Mesendoderm (in vitro differentiated cells): ENCODE measurements at regions not wholly inside any gene's neighbourhood (a gene's known extent, or its start where the extent isn't known, plus 50 kb on each side); places are given as distances from the start of the nearest gene placed in this dataset.

Experiments used
- DNase-seq: peaks from one replicate; pipeline ENCODE4 v3.0.0; 2013
- H2AK5ac ChIP-seq: 2 replicates; pipeline ENCODE4 v1.6.1; 2013; ENCODE audit warnings: low read length, inconsistent platforms
- H2BK120ac ChIP-seq: 2 replicates; pipeline ENCODE4 v1.6.1; 2013; ENCODE audit warnings: low read depth, mild to moderate bottlenecking, low read length, moderate library complexity, mixed read lengths
- H2BK15ac ChIP-seq: replicated peaks from 2 replicates; pipeline ENCODE4 v1.6.1; 2013; ENCODE audit warnings: low read depth, mild to moderate bottlenecking, moderate library complexity
- H2BK5ac ChIP-seq: 2 replicates; pipeline ENCODE4 v1.6.1; 2013; ENCODE audit warnings: low read length, inconsistent platforms
- H3K18ac ChIP-seq: 2 replicates; pipeline ENCODE4 v1.6.1; 2013; ENCODE audit warnings: mild to moderate bottlenecking, low read length, mixed read lengths
- H3K23ac ChIP-seq: one replicate; pipeline ENCODE4 v1.6.1; 2013; ENCODE audit warnings: low read length
- H3K27ac ChIP-seq: 2 replicates; pipeline ENCODE4 v1.5.1; 2013; ENCODE audit warnings: low read depth, mild to moderate bottlenecking, inconsistent platforms, low read length, moderate library complexity
- H3K27me3 ChIP-seq: 2 replicates; pipeline ENCODE4 v1.6.1; 2013; ENCODE audit warnings: low read length, control low read depth, mild to moderate bottlenecking, inconsistent platforms; ENCODE audit not compliant: insufficient read depth, poor library complexity
- H3K36me3 ChIP-seq: 2 replicates; pipeline ENCODE4 v1.6.1; 2013; ENCODE audit warnings: low read length, inconsistent platforms; ENCODE audit not compliant: control insufficient read depth, insufficient read depth
- H3K4ac ChIP-seq: one replicate; pipeline ENCODE4 v1.6.1; 2013; ENCODE audit warnings: low read depth, mild to moderate bottlenecking, low read length, moderate library complexity
- H3K4me1 ChIP-seq: 2 replicates; pipeline ENCODE4 v1.6.1; 2013; ENCODE audit warnings: low read depth, low read length, inconsistent platforms; ENCODE audit not compliant: control insufficient read depth
- H3K4me2 ChIP-seq: 2 replicates; pipeline ENCODE4 v1.6.1; 2013; ENCODE audit warnings: low read length
- H3K4me3 ChIP-seq: 2 replicates; pipeline ENCODE4 v1.5.1; 2013; ENCODE audit warnings: mild to moderate bottlenecking, low read length
- H3K56ac ChIP-seq: one replicate; pipeline ENCODE4 v1.6.1; 2013; ENCODE audit warnings: low read length
- H3K79me1 ChIP-seq: 2 replicates; pipeline ENCODE4 v1.6.1; 2013; ENCODE audit warnings: low read length, inconsistent platforms
- H3K79me2 ChIP-seq: 2 replicates; pipeline ENCODE4 v1.6.1; 2013; ENCODE audit warnings: mild to moderate bottlenecking, low read length; ENCODE audit not compliant: control insufficient read depth, insufficient read depth
- H3K9ac ChIP-seq: 2 replicates; pipeline ENCODE4 v1.6.1; 2013; ENCODE audit warnings: low read length, inconsistent platforms
- H4K5ac ChIP-seq: one replicate; pipeline ENCODE4 v1.6.1; 2013; ENCODE audit warnings: low read length
- H4K8ac ChIP-seq: one replicate; pipeline ENCODE4 v1.6.1; 2013; ENCODE audit warnings: low read depth, mild to moderate bottlenecking, control low read depth, low read length, moderate library complexity
- WGBS: extraction: QIAGEN DNeasy Blood & Tissue Kit; methylation state at CpG from one replicate; pipeline ENCODE4 v1.1.7; 2013; ENCODE audit warnings: low lambda C conversion rate, missing lambda C conversion rate; ENCODE audit not compliant: insufficient coverage; ENCODE audit errors: extremely low coverage; 5-methylcytosine and 5-hydroxymethylcytosine counted together

GRCh38 chr2:41771710-41772109 is 276.1 kb upstream of the PKDCC start:
- H2BK15ac ChIP-seq, result no peak overlapping the region
- no peak overlapping the region for H3K18ac ChIP-seq
- H3K27ac ChIP-seq, result no peak overlapping the region
- H4K5ac ChIP-seq, result no peak overlapping the region
- H2BK120ac ChIP-seq, result no peak overlapping the region
- peaks cover 3% of the 10 kb centered on the region for H3K4me1 ChIP-seq
- H3K56ac ChIP-seq, result no peak overlapping the region
- no peak overlapping the region for H3K4ac ChIP-seq
- no peak overlapping the region for H3K23ac ChIP-seq
- H2BK5ac ChIP-seq, result no peak overlapping the region
- no peaks in the 10 kb centered on the region for H3K79me2 ChIP-seq
- no peak overlapping the region for H3K9ac ChIP-seq
- no peak overlapping the region for H3K4me2 ChIP-seq
- no peak overlapping the region for H3K4me3 ChIP-seq
- WGBS, result no CpG with 5 or more reads among the region's 1 CpG
- no peak overlapping the region for H2AK5ac ChIP-seq
- H3K27me3 ChIP-seq, result no peaks in the 10 kb centered on the region
- DNase-seq, result no peak
- no peak overlapping the region for H4K8ac ChIP-seq
- no peaks in the 10 kb centered on the region for H3K79me1 ChIP-seq
- H3K36me3 ChIP-seq, result no peaks in the 10 kb centered on the region

GRCh38 chr2:41772697-41773096 is 275.1 kb upstream of the PKDCC start:
- Histone ChIP-seq H2BK120ac (no peak overlapping the region), H3K27me3 (no peaks in the 10 kb centered on the region), H3K27ac (no peak overlapping the region), H3K4me2 (no peak overlapping the region), H4K8ac (no peak overlapping the region), H3K18ac (no peak overlapping the region), H3K9ac (no peak overlapping the region), H3K23ac (no peak overlapping the region), H2BK15ac (no peak overlapping the region), H3K79me2 (no peaks in the 10 kb centered on the region), H3K4me1 (peaks cover 3% of the 10 kb centered on the region), H4K5ac (no peak overlapping the region), H3K4me3 (no peak overlapping the region), H2BK5ac (no peak overlapping the region), H3K4ac (no peak overlapping the region), H3K36me3 (no peaks in the 10 kb centered on the region), H2AK5ac (no peak overlapping the region), H3K56ac (no peak overlapping the region), H3K79me1 (no peaks in the 10 kb centered on the region)
- WGBS, result no CpG with 5 or more reads among the region's 4 CpGs
- DNase-seq, result no peak

- Histone ChIP-seq H3K23ac (no peak overlapping the region), H3K4me1 (peaks cover 3% of the 10 kb centered on the region), H3K9ac (no peak overlapping the region), H4K5ac (no peak overlapping the region), H2BK120ac (no peak overlapping the region), H3K4me3 (no peak overlapping the region), H2AK5ac (no peak overlapping the region), H4K8ac (no peak overlapping the region), H3K79me1 (no peaks in the 10 kb centered on the region), H3K27ac (no peak overlapping the region), H3K18ac (no peak overlapping the region), H3K56ac (peak overlapping the region; percentile 28), H3K27me3 (no peaks in the 10 kb centered on the region), H3K36me3 (no peaks in the 10 kb centered on the region), H3K4ac (no peak overlapping the region), H3K4me2 (no peak overlapping the region), H3K79me2 (no peaks in the 10 kb centered on the region), H2BK5ac (peak overlapping the region; percentile 36), H2BK15ac (no peak overlapping the region)
- WGBS, result no CpG with 5 or more reads among the region's 3 CpGs
- DNase-seq, result peak; percentile 69
Measured at GRCh38 chr2:41774011-41774605, 273.7 kb upstream of the PKDCC start.

GRCh38 chr2:41775366-41776025 is 272.3 kb upstream of the PKDCC start:
- no peaks in the 10 kb centered on the region for H3K79me2 ChIP-seq
- H3K27ac ChIP-seq, result no peak overlapping the region
- H2BK120ac ChIP-seq, result no peak overlapping the region
- peak overlapping the region; percentile 36 for H3K4ac ChIP-seq
- no peaks in the 10 kb centered on the region for H3K27me3 ChIP-seq
- H3K4me3 ChIP-seq, result no peak overlapping the region
- H2BK5ac ChIP-seq, result no peak overlapping the region
- peak overlapping the region; percentile 51 for H3K18ac ChIP-seq
- peak overlapping the region; percentile 41 for H2BK15ac ChIP-seq
- H3K4me2 ChIP-seq, result no peak overlapping the region
- H2AK5ac ChIP-seq, result no peak overlapping the region
- DNase-seq, result no peak
- no peaks in the 10 kb centered on the region for H3K36me3 ChIP-seq
- H3K23ac ChIP-seq, result no peak overlapping the region
- H4K5ac ChIP-seq, result no peak overlapping the region
- H3K4me1 ChIP-seq, result peaks cover 3% of the 10 kb centered on the region
- no CpG with 5 or more reads among the region's 4 CpGs for WGBS
- no peaks in the 10 kb centered on the region for H3K79me1 ChIP-seq
- H3K9ac ChIP-seq, result no peak overlapping the region
- no peak overlapping the region for H4K8ac ChIP-seq
- H3K56ac ChIP-seq, result peak overlapping the region; percentile 11

GRCh38 chr2:41779888-41780287 is 267.9 kb upstream of the PKDCC start:
- no peak overlapping the region for H4K5ac ChIP-seq
- no peaks in the 10 kb centered on the region for H3K4me1 ChIP-seq
- no peaks in the 10 kb centered on the region for H3K36me3 ChIP-seq
- H2AK5ac ChIP-seq, result no peak overlapping the region
- no peak for DNase-seq
- H2BK5ac ChIP-seq, result no peak overlapping the region
- no peaks in the 10 kb centered on the region for H3K79me1 ChIP-seq
- WGBS, result no CpG with 5 or more reads among the region's 3 CpGs
- H3K9ac ChIP-seq, result no peak overlapping the region
- H3K27me3 ChIP-seq, result no peaks in the 10 kb centered on the region
- H3K79me2 ChIP-seq, result no peaks in the 10 kb centered on the region
- H3K23ac ChIP-seq, result no peak overlapping the region
- H3K4me2 ChIP-seq, result no peak overlapping the region
- H3K18ac ChIP-seq, result no peak overlapping the region
- H3K4me3 ChIP-seq, result no peak overlapping the region
- H2BK120ac ChIP-seq, result no peak overlapping the region
- H3K27ac ChIP-seq, result no peak overlapping the region
- no peak overlapping the region for H2BK15ac ChIP-seq
- no peak overlapping the region for H3K56ac ChIP-seq
- H3K4ac ChIP-seq, result no peak overlapping the region
- no peak overlapping the region for H4K8ac ChIP-seq
